HUES6 (cell line): ENCODE measurements at regions not wholly inside any gene's neighbourhood (a gene's known extent, or its start where the extent isn't known, plus 50 kb on each side); places are given as distances from the start of the nearest gene placed in this dataset.
"Not testable (repeated sequence)": the region's sequence is repeated elsewhere in the genome, so short reads cannot be mapped to it uniquely, and the experiment has no call there.

Experiments
- H3K27ac ChIP-seq: 2 replicates; pipeline ENCODE4 v1.7.0; 2013; ENCODE audit warnings: low read depth, mild to moderate bottlenecking, low read length, inconsistent platforms
- H3K27me3 ChIP-seq: 2 replicates; pipeline ENCODE4 v1.6.1; 2013; ENCODE audit warnings: low read length; ENCODE audit not compliant: control insufficient read depth, insufficient read depth
- H3K36me3 ChIP-seq: 2 replicates; pipeline ENCODE4 v1.6.1; 2013; ENCODE audit warnings: low read length; ENCODE audit not compliant: control insufficient read depth, insufficient read depth
- H3K4me1 ChIP-seq: 2 replicates; pipeline ENCODE4 v1.6.1; 2013; ENCODE audit warnings: low read length; ENCODE audit not compliant: control insufficient read depth, insufficient read depth
- H3K4me3 ChIP-seq: 2 replicates; pipeline ENCODE4 v1.5.1; 2013; ENCODE audit warnings: low read depth, low read length
- H3K9ac ChIP-seq: one replicate; pipeline ENCODE4 v1.6.1; 2013; ENCODE audit warnings: mild to moderate bottlenecking, low read length
- H3K9me3 ChIP-seq: 2 replicates; pipeline ENCODE4 v1.6.1; 2013; ENCODE audit warnings: low read depth, low read length; ENCODE audit not compliant: control insufficient read depth, insufficient read depth

DNA sequence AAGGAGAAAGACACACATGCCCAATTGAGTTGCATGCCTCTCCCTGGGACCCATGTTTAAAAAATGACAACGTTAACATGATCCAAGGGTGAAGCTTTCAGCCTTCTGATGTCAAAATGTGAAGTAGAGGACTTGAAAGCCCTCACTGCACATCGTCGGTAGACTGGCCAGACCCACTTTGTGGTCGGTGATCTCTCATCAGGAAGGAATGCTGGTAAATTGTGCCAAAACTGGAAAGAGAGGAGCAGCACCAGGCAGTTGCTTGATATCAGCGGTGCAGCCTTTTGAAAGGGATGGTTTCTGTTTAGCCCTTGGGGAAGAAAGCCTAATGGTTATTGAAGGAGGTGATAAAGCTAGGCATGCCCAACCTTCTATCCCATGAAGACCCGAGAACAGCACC lies 125.3 kb upstream of the MARCHF11 start:
- no peaks in the 10 kb centered on the region for H3K4me1 ChIP-seq
- no peaks in the 10 kb centered on the region for H3K27me3 ChIP-seq
- no peak overlapping the region for H3K9ac ChIP-seq
- no peak overlapping the region for H3K27ac ChIP-seq
- H3K4me3 ChIP-seq: no peak overlapping the region
- H3K36me3 ChIP-seq: no peaks in the 10 kb centered on the region
- no peaks in the 10 kb centered on the region for H3K9me3 ChIP-seq

DNA sequence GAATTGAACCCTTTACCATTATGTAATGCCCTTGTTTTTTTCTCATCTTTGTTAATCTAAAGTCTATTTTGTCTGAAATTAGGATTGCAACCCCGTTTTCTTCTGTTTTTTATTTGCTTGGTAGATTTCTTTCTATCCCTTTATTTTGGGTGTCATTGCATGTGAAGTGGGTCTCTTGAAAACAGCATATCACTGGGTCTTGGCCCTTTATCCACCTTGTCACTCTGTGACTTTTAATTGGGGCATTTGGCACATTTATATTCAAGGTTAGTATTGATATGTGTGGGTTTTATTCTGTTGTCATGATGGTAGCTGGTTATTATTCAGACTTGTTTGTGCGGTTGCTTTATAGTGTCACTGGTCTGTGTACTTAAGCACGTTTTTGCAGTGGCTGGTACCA lies 117.4 kb upstream of the MARCHF11 start:
- H3K9ac ChIP-seq: no peak overlapping the region
- H3K4me3 ChIP-seq: no peak overlapping the region
- no peaks in the 10 kb centered on the region for H3K4me1 ChIP-seq
- no peak overlapping the region for H3K27ac ChIP-seq
- peaks cover 23% of the 10 kb centered on the region for H3K9me3 ChIP-seq
- H3K36me3 ChIP-seq: no peaks in the 10 kb centered on the region
- no peaks in the 10 kb centered on the region for H3K27me3 ChIP-seq

DNA sequence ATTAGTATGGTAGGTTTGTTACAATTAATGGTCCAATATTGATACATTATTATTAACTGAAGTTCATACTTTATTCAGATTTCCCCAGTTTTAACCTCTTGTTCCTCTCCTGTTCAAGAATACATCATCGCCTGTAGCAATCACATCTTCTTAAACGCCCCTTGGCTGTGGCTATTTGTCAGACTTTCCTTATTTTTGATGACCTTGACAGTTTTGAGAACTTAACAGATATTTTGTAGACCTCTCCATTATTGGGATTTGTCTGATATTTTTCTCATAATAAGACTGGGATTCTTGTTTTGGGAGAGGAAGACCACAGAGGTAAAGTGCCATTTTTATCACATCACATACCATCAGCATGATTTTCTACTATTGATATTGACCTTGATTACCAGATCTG lies 112.3 kb upstream of the MARCHF11 start:
- no peak overlapping the region for H3K4me3 ChIP-seq
- no peaks in the 10 kb centered on the region for H3K4me1 ChIP-seq
- no peak overlapping the region for H3K9ac ChIP-seq
- H3K9me3 ChIP-seq: peaks cover 5% of the 10 kb centered on the region; the same call in 1 of the 2 replicates
- no peaks in the 10 kb centered on the region for H3K36me3 ChIP-seq
- H3K27me3 ChIP-seq: no peaks in the 10 kb centered on the region
- no peak overlapping the region for H3K27ac ChIP-seq

DNA sequence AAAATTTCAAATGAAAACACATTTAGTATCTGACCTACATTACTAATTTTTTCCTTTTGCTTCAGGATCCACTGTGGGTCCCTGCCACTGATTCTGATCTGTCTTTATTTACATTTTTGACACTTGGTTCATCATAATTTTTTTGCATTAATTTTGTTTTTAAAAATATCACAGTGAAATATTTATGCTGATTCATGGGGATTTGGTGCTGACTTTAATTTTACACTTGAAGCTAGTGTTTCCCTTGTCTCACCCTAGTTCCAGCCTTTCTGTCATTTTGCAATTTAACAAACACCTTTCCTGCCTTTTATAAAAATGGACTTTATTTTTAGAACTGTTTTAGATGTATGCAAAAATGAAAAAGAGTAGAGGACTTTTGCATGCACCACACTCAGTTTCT lies 111.9 kb upstream of the MARCHF11 start:
- no peak overlapping the region for H3K4me3 ChIP-seq
- peaks cover 1% of the 10 kb centered on the region; the same call in 1 of the 2 replicates for H3K9me3 ChIP-seq
- no peak overlapping the region for H3K9ac ChIP-seq
- no peaks in the 10 kb centered on the region for H3K36me3 ChIP-seq
- H3K27me3 ChIP-seq: no peaks in the 10 kb centered on the region
- no peaks in the 10 kb centered on the region for H3K4me1 ChIP-seq
- H3K27ac ChIP-seq: no peak overlapping the region

GRCh38 chr5:16283791-16284190 lies 104.2 kb upstream of the MARCHF11 start:
- 0 out of 2 replicates have a peak, but pooled peaks cover 2% of the 10 kb centered on the region for H3K9me3 ChIP-seq
- no peaks in the 10 kb centered on the region for H3K4me1 ChIP-seq
- H3K27me3 ChIP-seq: no peaks in the 10 kb centered on the region
- H3K4me3 ChIP-seq: no peak overlapping the region
- H3K9ac ChIP-seq: no peak overlapping the region
- H3K27ac ChIP-seq: no peak overlapping the region
- no peaks in the 10 kb centered on the region for H3K36me3 ChIP-seq

DNA sequence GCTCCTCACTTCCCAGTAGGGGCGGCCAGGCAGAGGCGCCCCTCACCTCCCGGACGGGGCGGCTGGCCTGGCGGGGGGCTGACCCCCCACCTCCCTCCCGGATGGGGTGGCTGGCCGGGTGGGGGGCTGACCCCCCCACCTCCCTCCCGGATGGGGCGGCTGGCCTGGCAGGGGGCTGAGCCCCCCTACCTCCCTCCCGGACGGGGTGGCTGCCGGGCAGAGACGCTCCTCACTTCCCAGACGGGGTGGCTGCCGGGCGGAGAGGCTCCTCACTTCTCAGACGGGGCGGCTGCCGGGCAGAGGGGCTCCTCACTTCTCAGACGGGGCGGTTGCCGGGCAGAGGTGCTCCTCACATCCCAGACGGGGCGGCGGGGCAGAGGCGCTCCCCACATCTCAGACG lies 97.3 kb upstream of the MARCHF11 start:
- not testable (repeated sequence) for H3K27ac ChIP-seq, H3K27me3 ChIP-seq, H3K9ac ChIP-seq, H3K4me3 ChIP-seq, H3K36me3 ChIP-seq, H3K4me1 ChIP-seq
- H3K9me3 ChIP-seq: peaks cover 11% of the 10 kb centered on the region; the same call in 1 of the 2 replicates

DNA sequence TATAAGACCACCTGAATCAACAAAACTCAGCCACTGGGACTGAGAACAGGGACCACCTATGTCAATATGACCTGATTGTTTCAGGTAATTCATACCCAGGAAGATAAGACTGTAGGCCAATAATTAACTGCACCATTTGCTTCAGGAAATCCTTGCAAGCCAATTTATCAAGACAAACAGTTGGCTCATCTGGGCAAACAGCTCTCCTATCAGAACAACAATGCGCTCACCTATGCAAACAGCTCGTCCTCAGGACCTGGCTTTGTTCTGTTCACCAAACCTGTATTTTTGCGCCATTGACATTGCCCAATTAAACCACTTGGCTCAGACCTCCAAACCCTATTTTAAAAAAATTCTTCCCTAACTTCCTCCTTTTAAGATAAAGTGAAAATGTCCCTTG lies 92.3 kb upstream of the MARCHF11 start:
- H3K9ac ChIP-seq: no peak overlapping the region
- H3K4me3 ChIP-seq: no peak overlapping the region
- no peak overlapping the region for H3K27ac ChIP-seq
- no peaks in the 10 kb centered on the region for H3K36me3 ChIP-seq
- 0 out of 2 replicates have a peak, but pooled peaks cover 2% of the 10 kb centered on the region for H3K9me3 ChIP-seq
- H3K27me3 ChIP-seq: no peaks in the 10 kb centered on the region
- H3K4me1 ChIP-seq: no peaks in the 10 kb centered on the region

- Histone ChIP-seq H3K9ac (no peak overlapping the region), H3K27ac (no peak overlapping the region), H3K36me3 (no peaks in the 10 kb centered on the region), H3K9me3 (no peaks in the 10 kb centered on the region), H3K4me3 (no peak overlapping the region), H3K4me1 (no peaks in the 10 kb centered on the region), H3K27me3 (no peaks in the 10 kb centered on the region)
These were observed 85.5 kb upstream of the MARCHF11 start for GRCh38 chr5:16265141-16265540.

- no peak overlapping the region for H3K4me3 ChIP-seq
- no peaks in the 10 kb centered on the region for H3K4me1 ChIP-seq
- H3K9ac ChIP-seq: no peak overlapping the region
- no peaks in the 10 kb centered on the region for H3K9me3 ChIP-seq
- H3K36me3 ChIP-seq: no peaks in the 10 kb centered on the region
- H3K27me3 ChIP-seq: no peaks in the 10 kb centered on the region
- no peak overlapping the region for H3K27ac ChIP-seq
These were observed 80.4 kb upstream of the MARCHF11 start for GRCh38 chr5:16260000-16260399.

- Histone ChIP-seq H3K9ac (no peak overlapping the region), H3K4me3 (no peak overlapping the region), H3K27me3 (no peaks in the 10 kb centered on the region), H3K9me3 (peaks cover 3% of the 10 kb centered on the region; the same call in 1 of the 2 replicates), H3K27ac (no peak overlapping the region), H3K4me1 (peaks cover 3% of the 10 kb centered on the region; the same call in 1 of the 2 replicates), H3K36me3 (no peaks in the 10 kb centered on the region)
These were observed 74.3 kb upstream of the MARCHF11 start for GRCh38 chr5:16253856-16254255.

- Histone ChIP-seq H3K27me3 (no peaks in the 10 kb centered on the region), H3K4me3 (no peak overlapping the region), H3K9me3 (no peaks in the 10 kb centered on the region), H3K36me3 (no peaks in the 10 kb centered on the region), H3K27ac (no peak overlapping the region), H3K9ac (no peak overlapping the region), H3K4me1 (no peaks in the 10 kb centered on the region)
These were observed 66.4 kb upstream of the MARCHF11 start for GRCh38 chr5:16245956-16246355.

DNA sequence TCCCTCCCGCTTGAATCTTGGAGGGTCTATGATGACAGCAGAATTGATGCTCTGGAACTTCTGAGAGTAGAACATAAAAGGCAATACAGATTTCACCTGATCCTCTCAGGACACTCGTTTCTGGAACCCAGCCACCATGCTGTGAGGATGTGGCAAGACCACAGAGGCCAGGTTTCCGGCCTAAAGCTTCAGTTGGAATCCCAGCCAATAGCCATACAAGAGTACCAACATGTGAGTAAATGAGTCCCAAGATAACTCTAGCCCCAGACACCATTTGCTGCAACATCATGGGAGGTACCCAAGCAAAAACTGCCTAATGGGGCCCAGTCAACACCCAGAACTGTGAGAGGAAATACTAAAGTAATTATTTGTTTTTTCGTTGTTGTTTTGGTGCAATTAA lies 65.7 kb upstream of the MARCHF11 start:
- Histone ChIP-seq H3K36me3 (no peaks in the 10 kb centered on the region), H3K4me3 (no peak overlapping the region), H3K9me3 (no peaks in the 10 kb centered on the region), H3K27me3 (no peaks in the 10 kb centered on the region), H3K27ac (no peak overlapping the region), H3K9ac (no peak overlapping the region), H3K4me1 (no peaks in the 10 kb centered on the region)
